Mucosa of stomach (tissue), 1 donor: ENCODE measurements at regions not wholly inside any gene's neighbourhood (a gene's known extent, or its start where the extent isn't known, plus 50 kb on each side); places are given as distances from the start of the nearest gene placed in this dataset.

Experiments
- H3K27me3 ChIP-seq: one replicate; pipeline ENCODE4 v1.7.0; 2013; ENCODE audit warnings: mild to moderate bottlenecking, low read length; ENCODE audit not compliant: control insufficient read depth, insufficient read depth
- H3K36me3 ChIP-seq: one replicate; pipeline ENCODE4 v1.7.0; 2013; ENCODE audit warnings: low read length; ENCODE audit not compliant: control insufficient read depth, insufficient read depth
- H3K4me1 ChIP-seq: one replicate; pipeline ENCODE4 v1.7.0; 2013; ENCODE audit warnings: mild to moderate bottlenecking, low read length; ENCODE audit not compliant: control insufficient read depth, insufficient read depth
- H3K4me3 ChIP-seq: one replicate; pipeline ENCODE4 v1.7.0; 2013; ENCODE audit warnings: low read length
- H3K9ac ChIP-seq: one replicate; pipeline ENCODE4 v1.7.0; 2013; ENCODE audit warnings: mild to moderate bottlenecking, low read length, moderate library complexity
- H3K9me3 ChIP-seq: one replicate; pipeline ENCODE4 v1.7.0; 2013; ENCODE audit warnings: mild to moderate bottlenecking, low read length, moderate library complexity; ENCODE audit not compliant: control insufficient read depth
- donor health status: Pancreatic carcinoma.

DNA sequence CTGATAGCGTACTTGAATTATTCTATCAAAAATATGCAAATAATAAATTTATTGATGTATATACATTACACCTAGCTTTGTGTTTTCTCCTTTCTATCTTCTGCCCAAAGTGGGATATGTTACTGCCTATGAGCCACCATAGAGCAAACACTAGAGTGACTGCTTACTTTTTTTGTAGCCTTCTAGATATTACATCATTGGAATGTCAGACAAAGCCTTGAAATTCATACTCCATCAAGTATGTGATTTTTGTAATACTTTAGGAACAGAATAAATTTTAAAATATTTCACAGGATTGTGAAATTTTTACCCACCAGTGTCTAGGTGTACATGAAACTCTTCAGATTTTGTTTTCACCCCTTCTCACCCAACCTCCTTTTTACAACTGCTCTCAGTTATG lies 787.6 kb downstream of the USP25 start:
- H3K9me3 ChIP-seq: no peaks in the 10 kb centered on the region
- no peaks in the 10 kb centered on the region for H3K27me3 ChIP-seq
- no peaks in the 10 kb centered on the region for H3K36me3 ChIP-seq
- H3K9ac ChIP-seq: no peak overlapping the region
- H3K4me1 ChIP-seq: no peaks in the 10 kb centered on the region
- no peak overlapping the region for H3K4me3 ChIP-seq

DNA sequence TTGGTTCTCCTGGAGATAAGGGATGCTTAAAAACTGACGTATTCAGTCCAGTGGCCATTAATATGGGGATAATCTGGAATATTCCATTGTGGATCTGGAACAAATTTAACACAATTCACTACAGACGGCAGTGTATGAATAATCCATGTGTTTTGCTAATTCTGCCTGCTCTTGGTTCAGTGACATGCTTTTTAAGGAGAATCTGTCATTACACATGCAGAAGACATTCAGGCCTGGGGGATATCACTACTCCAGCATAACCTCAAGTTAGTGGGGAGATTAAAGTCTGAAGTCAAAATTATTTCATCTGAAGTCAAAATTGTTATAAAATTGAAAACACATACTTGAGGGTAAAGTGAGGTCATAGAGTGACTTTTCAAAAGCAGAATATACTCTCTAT lies 789.3 kb downstream of the USP25 start:
- no peak overlapping the region for H3K4me3 ChIP-seq
- H3K9me3 ChIP-seq: no peaks in the 10 kb centered on the region
- H3K4me1 ChIP-seq: no peaks in the 10 kb centered on the region
- no peaks in the 10 kb centered on the region for H3K27me3 ChIP-seq
- H3K9ac ChIP-seq: no peak overlapping the region
- H3K36me3 ChIP-seq: no peaks in the 10 kb centered on the region

DNA sequence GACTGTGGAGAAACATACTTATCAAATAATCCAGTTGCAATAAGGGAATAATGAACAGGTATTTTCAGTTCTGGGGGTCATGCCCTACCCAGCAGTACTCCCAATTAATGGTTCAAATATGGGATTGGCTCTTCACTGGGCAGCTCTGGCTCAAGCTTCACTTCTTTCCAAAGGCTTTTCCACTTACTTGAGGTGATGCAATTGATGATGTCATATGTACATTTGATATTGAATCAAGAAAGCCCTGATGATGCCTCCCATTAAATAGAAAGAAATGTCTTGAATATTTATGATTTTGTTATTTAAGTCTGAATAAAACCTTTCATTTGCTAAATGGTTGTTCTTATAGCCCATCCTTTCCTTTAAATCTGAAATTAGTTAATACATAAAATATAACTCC lies 789.9 kb downstream of the USP25 start:
- Histone ChIP-seq H3K9me3 (no peaks in the 10 kb centered on the region), H3K9ac (no peak overlapping the region), H3K4me1 (no peaks in the 10 kb centered on the region), H3K36me3 (no peaks in the 10 kb centered on the region), H3K27me3 (no peaks in the 10 kb centered on the region), H3K4me3 (no peak overlapping the region)

DNA sequence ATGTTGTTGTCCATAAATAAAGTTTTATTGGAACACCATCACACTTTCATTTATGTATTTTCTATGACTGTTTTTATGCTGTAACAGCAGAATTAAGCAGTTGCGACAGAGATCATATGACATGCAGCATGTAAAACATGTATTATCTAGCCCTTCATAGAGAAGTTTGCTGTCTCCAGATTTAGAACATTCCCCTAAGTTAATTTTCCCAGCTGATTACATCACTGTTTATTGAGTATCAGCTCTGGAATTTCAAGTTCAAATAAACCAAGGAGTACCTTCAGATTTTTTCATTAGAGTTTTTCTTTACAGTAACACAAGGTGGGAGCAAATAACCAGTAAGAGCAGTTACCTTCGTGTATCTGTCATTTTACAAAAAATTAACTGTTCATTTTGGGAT lies 792.8 kb downstream of the USP25 start:
- no peaks in the 10 kb centered on the region for H3K36me3 ChIP-seq
- no peak overlapping the region for H3K9ac ChIP-seq
- H3K4me1 ChIP-seq: no peaks in the 10 kb centered on the region
- no peaks in the 10 kb centered on the region for H3K9me3 ChIP-seq
- no peak overlapping the region for H3K4me3 ChIP-seq
- H3K27me3 ChIP-seq: no peaks in the 10 kb centered on the region

DNA sequence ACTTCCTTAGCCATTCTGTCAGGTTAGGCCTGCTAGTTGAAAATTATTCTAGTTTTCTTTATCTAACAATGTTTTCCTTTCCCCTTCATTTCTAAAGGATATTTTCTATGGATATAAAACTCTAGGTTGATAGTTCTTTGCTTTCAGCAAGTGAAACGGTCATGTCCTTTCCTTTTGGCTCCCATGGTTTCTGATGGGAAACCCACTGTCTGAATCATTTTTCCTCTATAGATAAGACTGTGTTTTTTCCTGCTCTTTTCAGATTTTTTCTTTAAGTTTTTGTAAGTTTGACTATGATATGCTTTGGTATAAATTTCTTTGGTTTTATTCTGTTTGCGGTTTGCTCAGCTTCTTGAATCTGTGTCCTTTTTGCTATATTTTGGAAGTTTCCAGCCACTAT lies 800.9 kb downstream of the USP25 start:
- Histone ChIP-seq H3K9ac (no peak overlapping the region), H3K4me3 (no peak overlapping the region), H3K27me3 (no peaks in the 10 kb centered on the region), H3K36me3 (no peaks in the 10 kb centered on the region), H3K9me3 (no peaks in the 10 kb centered on the region), H3K4me1 (no peaks in the 10 kb centered on the region)

DNA sequence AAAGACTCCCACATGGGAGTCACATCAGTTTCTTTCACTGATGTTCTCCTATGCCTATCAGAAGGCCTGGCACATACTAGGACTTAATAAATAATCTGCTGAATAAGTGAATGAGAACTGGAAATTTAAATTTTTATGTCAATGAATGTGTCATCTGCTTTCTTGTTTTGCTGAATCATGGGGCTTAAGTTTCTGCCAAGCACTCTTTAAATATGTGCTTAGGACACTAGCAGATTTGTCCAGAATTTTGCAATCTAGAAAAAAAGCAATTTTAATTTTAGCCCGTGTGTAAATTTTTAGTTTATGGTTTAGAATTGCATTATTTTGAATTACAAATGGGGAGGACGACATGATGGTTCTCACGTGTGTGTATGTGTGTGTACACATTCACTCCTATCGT lies 803.1 kb downstream of the USP25 start:
- H3K27me3 ChIP-seq: no peaks in the 10 kb centered on the region
- no peak overlapping the region for H3K9ac ChIP-seq
- no peak overlapping the region for H3K4me3 ChIP-seq
- no peaks in the 10 kb centered on the region for H3K36me3 ChIP-seq
- no peaks in the 10 kb centered on the region for H3K9me3 ChIP-seq
- H3K4me1 ChIP-seq: no peaks in the 10 kb centered on the region

DNA sequence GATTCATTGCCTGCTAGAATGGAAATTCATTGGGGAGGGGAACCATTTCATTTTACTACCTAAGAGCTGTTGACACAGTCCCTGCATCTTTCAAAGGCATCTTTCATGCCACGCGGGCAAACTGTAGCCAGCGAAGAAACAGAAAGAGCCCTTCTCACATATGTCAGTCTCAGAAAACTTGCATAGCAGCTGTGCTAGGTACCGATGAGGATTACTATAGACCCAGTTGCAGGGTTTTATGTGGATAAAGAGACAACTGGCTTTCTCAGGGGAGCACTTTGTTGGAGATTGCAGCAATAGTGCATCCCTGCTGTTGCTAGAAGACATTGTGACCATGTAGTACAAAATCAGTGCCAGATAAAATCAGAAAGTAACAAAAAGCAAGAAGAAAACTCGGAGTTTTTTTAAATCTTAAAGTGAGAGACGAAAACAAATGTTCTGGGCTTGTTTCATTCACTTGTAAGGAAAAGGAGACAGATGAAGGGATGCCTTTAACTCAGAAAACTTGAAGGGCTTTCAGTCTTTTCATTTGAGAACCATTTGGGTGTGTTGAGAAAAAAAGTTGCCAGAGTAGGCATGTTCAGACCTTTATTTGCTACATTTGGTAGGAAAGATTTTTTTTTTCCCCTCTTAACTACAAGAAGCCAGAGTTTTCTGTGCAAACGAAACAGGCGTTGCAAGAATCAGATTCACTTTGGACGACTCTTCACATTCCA lies 804.1 kb downstream of the USP25 start:
- H3K4me1 ChIP-seq: no peaks in the 10 kb centered on the region
- no peak overlapping the region for H3K4me3 ChIP-seq
- H3K36me3 ChIP-seq: no peaks in the 10 kb centered on the region
- H3K9me3 ChIP-seq: no peaks in the 10 kb centered on the region
- no peak overlapping the region for H3K9ac ChIP-seq
- H3K27me3 ChIP-seq: no peaks in the 10 kb centered on the region

DNA sequence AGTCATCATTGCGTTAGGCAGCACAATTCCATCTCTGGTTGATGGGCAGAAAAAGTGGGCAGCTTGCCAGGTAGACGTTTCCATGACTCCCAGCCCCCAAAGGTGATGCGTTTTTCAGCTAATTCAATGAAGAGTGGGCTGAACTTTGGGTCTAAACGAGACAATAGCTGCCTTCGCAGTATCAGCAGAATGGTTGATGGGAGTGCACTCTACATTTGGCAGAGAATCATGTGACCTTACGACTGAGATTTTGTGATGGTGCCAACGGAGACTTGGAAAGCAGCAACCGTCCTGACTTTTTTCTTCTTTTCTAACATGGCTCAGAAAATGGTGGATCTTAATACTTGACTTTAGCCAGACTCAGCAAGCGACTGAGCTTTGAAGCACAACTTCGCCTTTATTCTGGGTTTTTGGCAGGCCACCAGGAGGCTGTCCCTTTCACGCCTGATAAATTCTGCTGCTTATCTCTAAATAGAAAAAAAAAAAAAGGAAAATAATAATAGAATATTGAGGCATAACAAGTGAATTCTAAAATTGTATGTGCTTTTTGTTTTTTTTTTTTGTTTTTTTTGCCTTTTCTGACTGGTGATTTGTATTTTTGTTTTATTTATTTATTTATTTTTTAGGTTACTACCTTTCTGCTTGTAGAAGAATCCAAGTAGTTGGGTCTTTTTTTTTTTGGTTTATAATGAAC lies 804.8 kb downstream of the USP25 start:
- Histone ChIP-seq H3K4me1 (no peaks in the 10 kb centered on the region), H3K27me3 (no peaks in the 10 kb centered on the region), H3K4me3 (no peak overlapping the region), H3K36me3 (no peaks in the 10 kb centered on the region), H3K9me3 (no peaks in the 10 kb centered on the region), H3K9ac (no peak overlapping the region)

DNA sequence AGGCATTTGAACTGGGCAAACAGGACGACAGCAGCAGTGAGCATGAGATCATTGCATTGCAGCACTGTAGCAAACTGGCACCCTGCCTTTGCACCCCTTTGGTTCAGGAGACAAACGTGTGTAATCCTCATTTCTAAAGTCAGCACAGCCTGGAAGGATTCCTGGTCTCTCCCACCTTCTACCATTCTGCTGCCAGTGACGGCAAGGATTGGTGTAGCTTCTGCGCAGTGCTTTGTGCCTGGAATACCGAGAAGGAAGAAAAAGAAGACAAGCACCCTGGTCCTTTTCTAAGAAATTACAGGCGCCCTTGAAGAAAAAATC lies 805.3 kb downstream of the USP25 start:
- no peaks in the 10 kb centered on the region for H3K36me3 ChIP-seq
- H3K27me3 ChIP-seq: no peaks in the 10 kb centered on the region
- no peaks in the 10 kb centered on the region for H3K9me3 ChIP-seq
- H3K4me3 ChIP-seq: no peak overlapping the region
- no peaks in the 10 kb centered on the region for H3K4me1 ChIP-seq
- H3K9ac ChIP-seq: no peak overlapping the region

DNA sequence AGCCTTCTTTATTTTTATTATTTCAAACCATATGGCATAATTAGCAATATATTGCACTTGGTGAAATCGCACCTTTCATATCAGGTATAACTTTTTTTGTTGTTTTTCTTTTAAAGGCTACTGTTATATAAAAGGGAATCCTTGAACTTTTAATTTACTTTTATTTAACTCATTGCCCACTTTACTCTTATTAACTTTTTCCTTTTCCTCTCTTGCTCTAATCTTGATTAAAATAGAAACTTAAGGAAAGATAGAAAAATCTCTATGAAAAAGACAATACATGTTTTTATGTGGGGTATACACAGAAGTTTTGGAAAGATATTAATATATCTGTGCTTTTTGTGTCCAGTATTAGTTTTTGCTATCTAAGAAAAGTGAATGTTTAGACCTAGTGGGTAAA lies 805.8 kb downstream of the USP25 start:
- no peaks in the 10 kb centered on the region for H3K4me1 ChIP-seq
- no peaks in the 10 kb centered on the region for H3K9me3 ChIP-seq
- no peak overlapping the region for H3K9ac ChIP-seq
- no peaks in the 10 kb centered on the region for H3K27me3 ChIP-seq
- no peak overlapping the region for H3K4me3 ChIP-seq
- no peaks in the 10 kb centered on the region for H3K36me3 ChIP-seq

DNA sequence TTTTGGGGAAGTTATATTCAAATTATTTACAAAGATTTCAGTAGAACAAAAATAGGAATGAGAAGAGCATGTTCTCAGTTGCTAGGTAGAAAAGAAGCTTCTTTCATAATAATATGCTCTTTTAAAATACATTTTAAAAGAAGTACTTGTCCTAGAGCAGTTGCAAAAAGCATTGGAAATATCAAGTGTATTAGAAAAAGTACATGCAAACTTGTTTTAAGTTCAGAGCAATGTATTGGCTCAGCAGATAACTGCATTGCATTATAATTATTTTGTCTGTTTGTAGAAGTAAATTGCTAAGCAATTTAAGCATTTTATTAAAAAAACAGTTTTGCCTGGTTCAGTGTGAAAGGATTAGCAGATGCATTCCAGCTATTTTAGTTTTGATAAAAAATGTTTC lies 806.4 kb downstream of the USP25 start:
- Histone ChIP-seq H3K4me3 (no peak overlapping the region), H3K4me1 (no peaks in the 10 kb centered on the region), H3K9me3 (no peaks in the 10 kb centered on the region), H3K9ac (no peak overlapping the region), H3K36me3 (no peaks in the 10 kb centered on the region), H3K27me3 (no peaks in the 10 kb centered on the region)

DNA sequence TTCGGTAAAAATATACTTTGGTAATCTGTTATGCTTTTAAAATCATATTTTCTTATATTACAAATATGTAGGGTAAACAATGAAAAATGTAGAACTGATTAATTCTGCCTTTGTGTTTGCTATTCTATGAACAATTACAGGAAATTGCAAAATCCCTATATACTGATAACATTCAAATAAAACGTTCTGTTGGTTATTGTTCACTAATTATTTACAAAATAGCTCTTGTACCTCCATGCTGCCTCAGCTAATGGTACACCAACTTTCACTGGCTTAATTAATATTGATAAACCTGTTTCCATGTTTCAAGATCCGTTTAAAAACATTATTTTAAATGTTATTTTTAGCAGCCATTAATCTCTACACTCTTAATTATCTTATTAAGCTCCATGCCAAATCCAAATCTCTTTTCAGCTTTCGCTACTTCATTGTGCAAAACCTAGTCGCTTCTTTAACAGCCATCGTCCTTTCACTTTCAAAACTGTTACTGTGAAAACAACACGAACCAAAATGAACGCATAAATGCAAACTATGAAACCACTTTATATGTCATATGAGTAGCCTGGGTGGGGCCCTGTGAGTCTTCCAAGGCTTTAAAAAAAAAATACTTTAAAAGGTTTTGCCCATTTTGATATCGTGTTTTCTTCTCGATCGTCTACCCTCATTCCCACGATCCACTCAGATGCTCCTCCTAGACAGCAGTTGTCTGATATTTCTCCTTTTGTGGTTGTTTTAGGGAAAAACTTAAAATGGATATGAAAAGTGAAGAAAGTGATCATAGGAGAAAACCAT lies 807.1 kb downstream of the USP25 start:
- no peak overlapping the region for H3K4me3 ChIP-seq

More for the DNA sequence above, 807.1 kb downstream of the USP25 start:
- Histone ChIP-seq H3K36me3 (no peaks in the 10 kb centered on the region), H3K9me3 (no peaks in the 10 kb centered on the region), H3K9ac (no peak overlapping the region), H3K4me1 (no peaks in the 10 kb centered on the region), H3K27me3 (no peaks in the 10 kb centered on the region)
